Heart right ventricle (tissue), 16 donors: ENCODE measurements at regions not wholly inside any gene's neighbourhood (a gene's known extent, or its start where the extent isn't known, plus 50 kb on each side); places are given as distances from the start of the nearest gene placed in this dataset.

ENCODE experiments used
- ATAC-seq, 8 donors: fragments of 200-7000 bp; cut with Tn5 transposase; one replicate each; pipeline ENCODE4 v1.9.1; 2020; ENCODE audit warnings: mild to moderate bottlenecking in 8 of 8, moderate library complexity in 8 of 8, moderate number of reproducible peaks in 1 of 8
- DNase-seq, 2 donors: peaks; one replicate each; pipeline ENCODE4 v3.0.0-alpha.2; 2020
- H3K27ac ChIP-seq, 10 donors: fragments of 200-600 bp; sonication (generic) in 2 of 10; one replicate each; pipeline versions ENCODE4 v1.5.0 to v1.8.0; 2020 to 2022; ENCODE audit warnings: mild to moderate bottlenecking in 3 of 10
- H3K27me3 ChIP-seq, 7 donors: fragments of 200-600 bp; one replicate each; pipeline ENCODE4 v1.8.0; 2021 to 2022; ENCODE audit warnings: mild to moderate bottlenecking in 2 of 7
- H3K36me3 ChIP-seq, 9 donors: fragments of 200-600 bp; sonication (generic) in 1 of 9; one replicate each; pipeline versions ENCODE4 v1.5.0 to v1.8.0; 2020 to 2022; ENCODE audit warnings: mild to moderate bottlenecking in 2 of 9
- H3K4me1 ChIP-seq, 9 donors: fragments of 200-600 bp; sonication (generic) in 1 of 9; one replicate each; pipeline versions ENCODE4 v1.5.0 to v1.8.0; 2020 to 2022; ENCODE audit warnings: mild to moderate bottlenecking in 4 of 9
- H3K4me3 ChIP-seq, 10 donors: fragments of 200-600 bp; sonication (generic) in 2 of 10; one replicate each; pipeline versions ENCODE4 v1.5.0 to v1.8.0; 2020 to 2022; ENCODE audit warnings: mild to moderate bottlenecking in 7 of 10, moderate library complexity in 2 of 10
- H3K9me3 ChIP-seq, 11 donors: fragments of 200-600 bp in 10 of 11; sonication (generic) in 2 of 11; one replicate each; pipeline versions ENCODE4 v1.5.0 to v1.8.0; 2013 to 2022; ENCODE audit warnings: mild to moderate bottlenecking in 2 of 11, control low read depth in 1 of 11, moderate library complexity in 1 of 11
- CTCF ChIP-seq, 9 donors: fragments of 200-600 bp; sonication (generic) in 2 of 9; IDR thresholded peaks; one replicate each; pipeline versions ENCODE4 v1.5.0 to v1.8.0; 2021 to 2022; ENCODE audit warnings: antibody characterized with exemption in 9 of 9, mild to moderate bottlenecking in 5 of 9, moderate library complexity in 1 of 9
- WGBS, 2 donors: extraction: QIAGEN DNeasy Blood & Tissue Kit; methylation state at CpG; one replicate each; pipeline ENCODE4 v1.1.7; 2013; ENCODE audit warnings: inconsistent platforms in 1 of 2; 5-methylcytosine and 5-hydroxymethylcytosine counted together
- intact Hi-C, 10 donors: fragments of 100-400 bp; cut with DNase I; formaldehyde crosslinking; loops; one replicate each; pipeline versions ENCODE4 v1.11.1 to v1.14.2; 2022
- donor health status: Arrhythmogenic right ventricular cardiomyopathy.
- donor health status: ischemic (EF 13 %, LVEDD 7.1; RV severe dilation, severe dysfunction).
- donor health status: healthy with polysubstance abuse.
- donor health status: DM: no; HTN: yes; CAD: no.
- donor health status: DM: no; HTN: no; CAD: no.
- donor health status: ischemic (EF 25% LVEDD 6.9; RV normal size, moderate dysfunction).
- donor health status: ischemic (EF 25% LVEDD 5.7; RV mildly dilated, moderate dysfunction).
- donor health status: healthy.
- donor health status: DM: yes; HTN: yes; CAD: no.
- donor health status: Ischemic cardiomyopathy.
- donor health status: ischemic (EF 35%, LVEDD 5.7; RV mildly dilated, moderate dysfunction).
- donor health status: nonischemic (EF 11% LVEDD 7.7; RV severe dilation, severe dysfunction).
- donor health status: DM: yes; HTN: yes; CAD: no.
- donor health status: PGD.
- donor health status: ischemic (EF 29% LVEDD 5.4; RV normal size, mild dysfunction).
- donor health status: nonischemic (EF 23%, LVEDD 6.1; RV moderate dilation, normal function).

GRCh38 chr5:133877351-133878235 is 90.8 kb downstream of the C5orf15 start:
- ATAC-seq (no peak), DNase-seq (no peak)
- Histone ChIP-seq H3K4me1 (no peaks in the 10 kb centered on the region), H3K27ac (no peak overlapping the region), H3K9me3 (peaks cover 0 to 27% (median 0%) of the 10 kb centered on the region in 11 donors), H3K36me3 (no peaks in the 10 kb centered on the region), H3K27me3 (peaks cover 0 to 16% (median 0%) of the 10 kb centered on the region in 7 donors), H3K4me3 (no peak overlapping the region)
- intact Hi-C loops: loop anchor here in 1 of 10 donors (10.0 kb wide), 1 partner anchor 763 kb away; no protein-coding TSS in a partner anchor
- WGBS, 2 donors: 83 to 88% methylated on average over 10 of the region's 10 CpGs
- no peak for TF ChIP-seq CTCF (IDR thresholded peaks at IDR 0.05)

- no peak for ATAC-seq
- Histone ChIP-seq H3K27me3 (peaks cover 0 to 5% (median 0%) of the 10 kb centered on the region in 7 donors), H3K4me3 (no peak overlapping the region), H3K36me3 (no peaks in the 10 kb centered on the region), H3K4me1 (no peaks in the 10 kb centered on the region), H3K9me3 (peaks cover 0 to 27% (median 0%) of the 10 kb centered on the region in 11 donors), H3K27ac (no peak overlapping the region)
- 83 to 85% methylated on average over 3 of the region's 3 CpGs for WGBS, 2 donors
- intact Hi-C loops: loop anchor here in 1 of 10 donors (10.0 kb wide), 1 partner anchor 761 kb away; no protein-coding TSS in a partner anchor
- no peak for TF ChIP-seq CTCF (IDR thresholded peaks at IDR 0.05)
- no peak for DNase-seq
These were observed 92.2 kb downstream of the C5orf15 start for GRCh38 chr5:133876266-133876665.

- no peak for TF ChIP-seq CTCF (IDR thresholded peaks at IDR 0.05)
- DNase-seq: no peak
These were observed 93.2 kb downstream of the C5orf15 start for GRCh38 chr5:133875179-133875578.

GRCh38 chr5:133873449-133873848 is 95.0 kb downstream of the C5orf15 start:
- Histone ChIP-seq H3K36me3 (no peaks in the 10 kb centered on the region), H3K27ac (no peak overlapping the region), H3K27me3 (peaks cover 0 to 5% (median 0%) of the 10 kb centered on the region in 7 donors), H3K9me3 (peaks cover 0 to 27% (median 0%) of the 10 kb centered on the region in 11 donors), H3K4me1 (peaks cover 0 to 10% (median 7%) of the 10 kb centered on the region in 9 donors), H3K4me3 (no peak overlapping the region)
- intact Hi-C loops: loop anchor here in 3 of 10 donors (5.0 to 10.0 kb wide), 2 partner anchors 451 to 759 kb away; no protein-coding TSS in a partner anchor
- ATAC-seq: no peak
- TF ChIP-seq CTCF (IDR thresholded peaks at IDR 0.05): no peak
- WGBS, 2 donors: 45 to 48% methylated on average over 2 of the region's 2 CpGs
- no peak for DNase-seq

More at GRCh38 chr5:133875179-133875578, 93.2 kb downstream of the C5orf15 start:
- H3K36me3 ChIP-seq: no peaks in the 10 kb centered on the region
- H3K27me3 ChIP-seq: peaks cover 0 to 5% (median 0%) of the 10 kb centered on the region in 7 donors
- H3K27ac ChIP-seq: no peak overlapping the region
- intact Hi-C loops: loop anchor here in 1 of 10 donors (10.0 kb wide), 1 partner anchor 760 kb away; no protein-coding TSS in a partner anchor
- no peak for ATAC-seq
- no peak overlapping the region for H3K4me3 ChIP-seq
- peaks cover 0 to under 1% (median 0%) of the 10 kb centered on the region in 9 donors for H3K4me1 ChIP-seq
- H3K9me3 ChIP-seq: peaks cover 0 to 27% (median 0%) of the 10 kb centered on the region in 11 donors
- 100% methylated on average over 1 of the region's 1 CpG for WGBS, 2 donors
